ENCODE measurements at regions not wholly inside any gene's neighbourhood (a gene's known extent, or its start where the extent isn't known, plus 50 kb on each side); places are given as distances from the start of the nearest gene placed in this dataset.

GRCh38 chr13:44869167-44869566, 120.1 kb downstream of the NUFIP1 start:
- TF ChIP-seq EP300 (IDR thresholded peaks at IDR 0.05) (no peak), REST (IDR thresholded peaks at IDR 0.05) (no peak), CTCF (IDR thresholded peaks at IDR 0.05) (no peak), FOSL2 (IDR thresholded peaks at IDR 0.05) (no peak), FOSL2 (CRISPR knock-in tag; IDR thresholded peaks at IDR 0.05) (no peak), ZSCAN20 (CRISPR knock-in tag; IDR thresholded peaks at IDR 0.05) (no peak), NPAS2 (CRISPR knock-in tag; IDR thresholded peaks at IDR 0.05; ENCODE audit: borderline replicate concordance) (no peak), HDAC2 (IDR thresholded peaks at IDR 0.05) (no peak), BHLHE40 (IDR thresholded peaks at IDR 0.05; ENCODE audit: low read depth, low read length) (no peak), CHD2 (IDR thresholded peaks at IDR 0.05; ENCODE audit: low read length, partially characterized antibody) (no peak), MAZ (IDR thresholded peaks at IDR 0.05; ENCODE audit: borderline replicate concordance, low read depth, low read length) (no peak)
